Ovary (tissue), 7 donors: ENCODE measurements at regions not wholly inside any gene's neighbourhood (a gene's known extent, or its start where the extent isn't known, plus 50 kb on each side); places are given as distances from the start of the nearest gene placed in this dataset.

Experiments
- DNase-seq, 5 donors: peaks; one replicate each; pipeline ENCODE4 v3.0.0-alpha.2; 2019 to 2020
- H3K27ac ChIP-seq, 2 donors: fragments of 200-600 bp; one replicate each; pipeline versions ENCODE4 v1.5.1 to v1.8.0; 2019 to 2022
- H3K27me3 ChIP-seq: fragments of 200-600 bp; one replicate; pipeline ENCODE4 v1.8.0; 2022
- H3K36me3 ChIP-seq: fragments of 200-600 bp; sonication (generic); one replicate; pipeline ENCODE4 v1.5.1; 2019
- H3K4me1 ChIP-seq: one replicate; pipeline ENCODE4 v1.8.1; 2013; ENCODE audit warnings: mild to moderate bottlenecking, moderate library complexity; ENCODE audit not compliant: insufficient read depth
- H3K4me3 ChIP-seq: fragments of 200-600 bp; sonication (generic); one replicate; pipeline ENCODE4 v1.5.1; 2017
- H3K9me3 ChIP-seq, 2 donors: fragments of 200-600 bp in 1 of 2; sonication (generic) in 1 of 2; one replicate each; pipeline versions ENCODE4 v1.5.1 to v1.8.1; 2013 to 2019; ENCODE audit warnings: mild to moderate bottlenecking in 1 of 2, moderate library complexity in 1 of 2
- CTCF ChIP-seq, 3 donors: fragments of 450-650 bp in 2 of 3; fragments of 200-600 bp in 1 of 3; IDR thresholded peaks; one replicate each; pipeline versions ENCODE4 v1.5.1 to v1.8.0; 2016 to 2022; ENCODE audit warnings: antibody characterized with exemption in 3 of 3, mild to moderate bottlenecking in 1 of 3
- EP300 ChIP-seq: sonication (generic); formaldehyde crosslinking; IDR thresholded peaks from one replicate; pipeline ENCODE4 v1.6.1; 2017; ENCODE audit warnings: antibody characterized with exemption
- POLR2A ChIP-seq: fragments of 450-650 bp; IDR thresholded peaks from one replicate; pipeline ENCODE4 v1.6.1; 2017; ENCODE audit warnings: antibody characterized with exemption, mild to moderate bottlenecking, moderate library complexity
- WGBS, 3 donors: extraction: QIAGEN DNeasy Blood & Tissue Kit in 1 of 3; methylation state at CpG; one replicate each; pipeline versions ENCODE4 v1.1.5 to v1.1.7; 2013 to 2017; 5-methylcytosine and 5-hydroxymethylcytosine counted together
- intact Hi-C, 4 donors: fragments of 100-400 bp; cut with DNase I; formaldehyde crosslinking; loops; one replicate each; pipeline versions ENCODE4 v1.11.0 to v1.15.1; 2022 to 2023
- donor health status: DM: no; HTN: no; CAD: no; lungs with moderate emphysema.
- donor health status: DM: no; HTN: no; CAD: no.
- donor health status: Bipolar disorder and iron deficiency.
- donor health status: DM: no; HTN: no; CAD: no.
- donor health status: DM: yes; HTN: yes; CAD: no.

GRCh38 chr14:71202881-71203280, 295.6 kb downstream of the PCNX1 start:
- 19 to 27% (median 20%) methylated on average over 3 of the region's 3 CpGs for WGBS, 3 donors
- TF ChIP-seq EP300 (no peak), CTCF (IDR thresholded peaks at IDR 0.05) (no peak), POLR2A (no peak)
- H3K36me3 ChIP-seq = no peaks in the 10 kb centered on the region
- no peaks in the 10 kb centered on the region for H3K27me3 ChIP-seq
- intact Hi-C loops = no loop called here
- no peaks in the 10 kb centered on the region for H3K4me1 ChIP-seq
- H3K4me3 ChIP-seq = no peak overlapping the region
- no peak for DNase-seq
- no peak overlapping the region for H3K27ac ChIP-seq
- no peaks in the 10 kb centered on the region for H3K9me3 ChIP-seq

- DNase-seq = no peak
- intact Hi-C loops = no loop called here
- H3K27ac ChIP-seq = no peak overlapping the region
- H3K9me3 ChIP-seq = no peaks in the 10 kb centered on the region
- WGBS, 3 donors = 70 to 76% (median 71%) methylated on average over 6 of the region's 6 CpGs
- no peaks in the 10 kb centered on the region for H3K36me3 ChIP-seq
- no peaks in the 10 kb centered on the region for H3K4me1 ChIP-seq
- H3K27me3 ChIP-seq = no peaks in the 10 kb centered on the region
- TF ChIP-seq CTCF (IDR thresholded peaks at IDR 0.05) (no peak), POLR2A (no peak), EP300 (no peak)
- H3K4me3 ChIP-seq = no peak overlapping the region
These were observed 296.0 kb downstream of the PCNX1 start for GRCh38 chr14:71203306-71203705.

- no peak for DNase-seq
- Histone ChIP-seq H3K4me1 (no peaks in the 10 kb centered on the region), H3K4me3 (no peak overlapping the region), H3K9me3 (no peaks in the 10 kb centered on the region), H3K36me3 (no peaks in the 10 kb centered on the region), H3K27ac (no peak overlapping the region), H3K27me3 (no peaks in the 10 kb centered on the region)
- TF ChIP-seq CTCF (IDR thresholded peaks at IDR 0.05) (no peak), EP300 (no peak), POLR2A (no peak)
- intact Hi-C loops = no loop called here
- WGBS, 3 donors = 36 to 61% (median 52%) methylated on average over 2 of the region's 2 CpGs
These were observed 297.0 kb downstream of the PCNX1 start for GRCh38 chr14:71204231-71204630.

GRCh38 chr14:71204768-71205167, 297.5 kb downstream of the PCNX1 start:
- Histone ChIP-seq H3K9me3 (no peaks in the 10 kb centered on the region), H3K4me3 (no peak overlapping the region), H3K27me3 (no peaks in the 10 kb centered on the region), H3K27ac (no peak overlapping the region), H3K4me1 (no peaks in the 10 kb centered on the region), H3K36me3 (no peaks in the 10 kb centered on the region)
- 94 to 96% (median 95%) methylated on average over 1 of the region's 1 CpG for WGBS, 3 donors
- intact Hi-C loops = no loop called here
- DNase-seq = no peak
- TF ChIP-seq EP300 (no peak), CTCF (IDR thresholded peaks at IDR 0.05) (no peak), POLR2A (no peak)

- Histone ChIP-seq H3K9me3 (no peaks in the 10 kb centered on the region), H3K27me3 (no peaks in the 10 kb centered on the region), H3K4me3 (no peak overlapping the region), H3K27ac (no peak overlapping the region), H3K4me1 (no peaks in the 10 kb centered on the region), H3K36me3 (no peaks in the 10 kb centered on the region)
- TF ChIP-seq EP300 (no peak), POLR2A (no peak), CTCF (IDR thresholded peaks at IDR 0.05) (no peak)
- intact Hi-C loops = no loop called here
- WGBS, 3 donors = 72 to 97% (median 97%) methylated on average over 2 of the region's 2 CpGs
- no peak for DNase-seq
These were observed 298.9 kb downstream of the PCNX1 start for GRCh38 chr14:71206123-71206522.
